Glutamatergic neuron (in vitro differentiated cells): ENCODE measurements at regions not wholly inside any gene's neighbourhood (a gene's known extent, or its start where the extent isn't known, plus 50 kb on each side); places are given as distances from the start of the nearest gene placed in this dataset.

Experiments used
- DNase-seq: peaks from one replicate; pipeline ENCODE4 v3.0.0; 2022
- H3K27ac Mint-ChIP-seq: one replicate; pipeline ENCODE4 v1.8.0; 2020; ENCODE audit warnings: mild to moderate bottlenecking, mixed read lengths, inconsistent platforms; ENCODE audit not compliant: unreplicated experiment
- H3K27me3 Mint-ChIP-seq: one replicate; pipeline ENCODE4 v1.8.0; 2020; ENCODE audit warnings: mild to moderate bottlenecking, moderate library complexity, mixed read lengths, inconsistent platforms; ENCODE audit not compliant: unreplicated experiment
- H3K36me3 Mint-ChIP-seq: one replicate; pipeline ENCODE4 v1.8.0; 2020; ENCODE audit warnings: mild to moderate bottlenecking, mixed read lengths, inconsistent platforms; ENCODE audit not compliant: unreplicated experiment
- H3K4me1 Mint-ChIP-seq: one replicate; pipeline ENCODE4 v1.8.0; 2020; ENCODE audit warnings: mild to moderate bottlenecking, low read depth, mixed read lengths, inconsistent platforms; ENCODE audit not compliant: unreplicated experiment
- H3K4me3 Mint-ChIP-seq: one replicate; pipeline ENCODE4 v1.8.0; 2020; ENCODE audit warnings: mild to moderate bottlenecking, mixed read lengths, inconsistent platforms; ENCODE audit not compliant: unreplicated experiment
- H3K9me3 Mint-ChIP-seq: one replicate; pipeline ENCODE4 v1.8.0; 2020; ENCODE audit warnings: mild to moderate bottlenecking, moderate library complexity, mixed read lengths, inconsistent platforms; ENCODE audit not compliant: unreplicated experiment
- TF ChIP-seq, protein P1 (sequence below): fragments of 200-600 bp; sonication (generic); IDR thresholded peaks from one replicate; pipeline ENCODE4 v1.5.0; 2021; ENCODE audit not compliant: partially characterized antibody, unreplicated experiment

DNA sequence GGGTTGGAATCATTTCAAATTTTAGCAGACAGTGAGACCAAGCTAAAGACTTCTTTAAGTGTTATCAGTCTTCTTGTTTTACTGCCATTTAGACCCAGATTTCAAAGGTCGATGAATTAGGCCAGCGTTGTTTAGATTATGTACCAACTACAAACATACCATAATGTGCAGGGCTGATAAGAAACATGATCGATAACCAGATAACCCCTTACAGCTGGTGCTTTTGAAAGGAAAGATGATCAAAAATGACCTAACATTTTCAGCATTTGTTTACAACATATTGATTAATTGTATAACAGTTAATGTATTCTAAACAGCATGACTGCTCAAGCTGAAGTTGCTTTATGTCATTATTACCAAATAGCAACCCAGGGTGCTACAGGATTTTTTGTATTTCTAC, 400.4 kb upstream of the FAM241A start:
- H3K27me3 Mint-ChIP-seq: no peaks in the 10 kb centered on the region
- TF ChIP-seq, protein P1, sequence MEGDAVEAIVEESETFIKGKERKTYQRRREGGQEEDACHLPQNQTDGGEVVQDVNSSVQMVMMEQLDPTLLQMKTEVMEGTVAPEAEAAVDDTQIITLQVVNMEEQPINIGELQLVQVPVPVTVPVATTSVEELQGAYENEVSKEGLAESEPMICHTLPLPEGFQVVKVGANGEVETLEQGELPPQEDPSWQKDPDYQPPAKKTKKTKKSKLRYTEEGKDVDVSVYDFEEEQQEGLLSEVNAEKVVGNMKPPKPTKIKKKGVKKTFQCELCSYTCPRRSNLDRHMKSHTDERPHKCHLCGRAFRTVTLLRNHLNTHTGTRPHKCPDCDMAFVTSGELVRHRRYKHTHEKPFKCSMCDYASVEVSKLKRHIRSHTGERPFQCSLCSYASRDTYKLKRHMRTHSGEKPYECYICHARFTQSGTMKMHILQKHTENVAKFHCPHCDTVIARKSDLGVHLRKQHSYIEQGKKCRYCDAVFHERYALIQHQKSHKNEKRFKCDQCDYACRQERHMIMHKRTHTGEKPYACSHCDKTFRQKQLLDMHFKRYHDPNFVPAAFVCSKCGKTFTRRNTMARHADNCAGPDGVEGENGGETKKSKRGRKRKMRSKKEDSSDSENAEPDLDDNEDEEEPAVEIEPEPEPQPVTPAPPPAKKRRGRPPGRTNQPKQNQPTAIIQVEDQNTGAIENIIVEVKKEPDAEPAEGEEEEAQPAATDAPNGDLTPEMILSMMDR: no peak
- no peak overlapping the region for H3K27ac Mint-ChIP-seq
- H3K9me3 Mint-ChIP-seq: no peaks in the 10 kb centered on the region
- no peak overlapping the region for H3K4me3 Mint-ChIP-seq
- DNase-seq: no peak
- H3K36me3 Mint-ChIP-seq: no peaks in the 10 kb centered on the region
- no peaks in the 10 kb centered on the region for H3K4me1 Mint-ChIP-seq

DNA sequence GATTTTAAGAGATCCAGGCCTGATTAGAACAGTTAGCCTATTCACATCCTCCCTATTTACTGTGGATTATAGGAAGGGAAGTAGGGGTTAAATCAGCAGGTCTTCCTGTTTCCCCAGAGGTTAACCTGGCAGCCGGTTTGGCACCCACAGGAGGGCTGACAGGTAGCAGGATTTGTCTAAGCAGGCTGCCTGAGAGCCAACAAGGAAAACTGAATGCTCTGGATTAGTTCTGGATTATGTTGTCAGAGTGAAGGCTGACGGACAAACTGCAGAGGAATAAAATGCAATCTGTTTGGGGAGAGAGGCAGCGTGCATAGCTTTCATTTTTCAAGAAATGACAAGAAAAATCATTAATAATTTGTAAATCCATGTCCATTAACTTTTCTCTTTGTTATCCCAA, 397.1 kb upstream of the FAM241A start:
- Mint-ChIP-seq H3K27me3 (no peaks in the 10 kb centered on the region), H3K4me3 (no peak overlapping the region), H3K9me3 (no peaks in the 10 kb centered on the region), H3K36me3 (no peaks in the 10 kb centered on the region), H3K4me1 (no peaks in the 10 kb centered on the region), H3K27ac (no peak overlapping the region)
- TF ChIP-seq, protein P1: no peak
- no peak for DNase-seq

DNA sequence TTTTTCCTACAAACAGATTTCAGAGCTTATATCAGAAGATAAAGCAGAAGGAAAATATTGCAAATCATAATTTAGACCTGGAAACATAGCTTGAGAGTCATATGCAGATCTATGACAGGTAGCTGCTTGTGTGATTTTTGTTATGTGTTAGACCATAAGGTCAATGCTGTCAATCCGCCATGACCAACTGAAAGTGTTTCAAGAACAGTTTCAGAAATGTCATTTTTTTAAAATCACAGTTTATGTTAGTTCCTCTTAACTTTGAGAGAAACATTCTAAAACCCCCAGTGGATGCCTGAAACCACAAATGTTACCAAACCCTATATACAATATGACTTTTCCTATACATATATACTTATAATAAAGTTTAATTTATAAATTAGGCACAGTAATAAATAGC, 391.3 kb upstream of the FAM241A start:
- Mint-ChIP-seq H3K4me3 (no peak overlapping the region), H3K27ac (no peak overlapping the region), H3K27me3 (no peaks in the 10 kb centered on the region), H3K4me1 (no peaks in the 10 kb centered on the region), H3K36me3 (no peaks in the 10 kb centered on the region), H3K9me3 (no peaks in the 10 kb centered on the region)
- TF ChIP-seq, protein P1: no peak
- no peak for DNase-seq

DNA sequence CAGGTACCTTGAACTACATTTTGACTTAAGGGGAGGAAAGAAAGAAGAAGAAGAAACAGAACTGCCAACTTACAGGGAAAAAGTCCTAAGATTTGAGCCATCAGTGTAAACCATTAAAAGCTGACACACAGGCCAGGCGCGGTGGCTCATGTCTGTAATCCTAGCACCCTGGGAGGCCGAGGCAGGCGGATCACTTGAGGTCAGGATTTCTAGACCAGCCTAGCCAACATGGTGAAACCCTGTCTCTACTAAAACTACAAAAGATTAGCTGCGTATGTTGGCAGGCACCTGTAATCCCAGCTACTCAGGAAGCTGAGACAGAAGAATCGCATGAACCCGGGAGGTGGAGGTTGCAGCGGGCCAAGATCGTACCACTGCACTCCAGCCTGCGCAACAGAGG, 389.7 kb upstream of the FAM241A start:
- DNase-seq: no peak
- Mint-ChIP-seq H3K9me3 (no peaks in the 10 kb centered on the region), H3K27ac (no peak overlapping the region), H3K4me1 (no peaks in the 10 kb centered on the region), H3K27me3 (no peaks in the 10 kb centered on the region), H3K36me3 (no peaks in the 10 kb centered on the region), H3K4me3 (no peak overlapping the region)
- TF ChIP-seq, protein P1: no peak

DNA sequence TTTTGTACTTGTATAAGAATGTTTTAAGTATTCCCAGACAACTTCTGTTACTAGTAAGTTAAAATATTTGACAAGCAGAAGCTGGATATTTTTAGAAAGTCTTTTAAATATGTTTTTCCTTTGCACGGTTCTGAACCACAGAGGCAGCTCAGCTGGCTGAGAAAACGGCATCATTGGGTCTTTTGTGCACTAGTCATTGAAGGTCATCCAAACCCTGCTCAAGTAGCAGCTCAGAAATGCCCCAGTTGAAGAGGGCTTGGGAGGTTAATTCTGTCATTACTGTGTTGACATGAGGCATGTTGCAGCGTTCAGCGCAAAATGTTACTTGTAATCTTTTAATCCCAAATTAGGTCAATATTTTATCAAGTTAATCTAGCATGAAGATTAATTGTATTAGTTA, 383.7 kb upstream of the FAM241A start:
- H3K27ac Mint-ChIP-seq: no peak overlapping the region
- TF ChIP-seq, protein P1: no peak
- DNase-seq: no peak
- no peak overlapping the region for H3K4me3 Mint-ChIP-seq
- H3K9me3 Mint-ChIP-seq: no peaks in the 10 kb centered on the region
- H3K27me3 Mint-ChIP-seq: no peaks in the 10 kb centered on the region
- H3K4me1 Mint-ChIP-seq: no peaks in the 10 kb centered on the region
- no peaks in the 10 kb centered on the region for H3K36me3 Mint-ChIP-seq
